ENCODE measurements at regions not wholly inside any gene's neighbourhood (a gene's known extent, or its start where the extent isn't known, plus 50 kb on each side); places are given as distances from the start of the nearest gene placed in this dataset.

DNA sequence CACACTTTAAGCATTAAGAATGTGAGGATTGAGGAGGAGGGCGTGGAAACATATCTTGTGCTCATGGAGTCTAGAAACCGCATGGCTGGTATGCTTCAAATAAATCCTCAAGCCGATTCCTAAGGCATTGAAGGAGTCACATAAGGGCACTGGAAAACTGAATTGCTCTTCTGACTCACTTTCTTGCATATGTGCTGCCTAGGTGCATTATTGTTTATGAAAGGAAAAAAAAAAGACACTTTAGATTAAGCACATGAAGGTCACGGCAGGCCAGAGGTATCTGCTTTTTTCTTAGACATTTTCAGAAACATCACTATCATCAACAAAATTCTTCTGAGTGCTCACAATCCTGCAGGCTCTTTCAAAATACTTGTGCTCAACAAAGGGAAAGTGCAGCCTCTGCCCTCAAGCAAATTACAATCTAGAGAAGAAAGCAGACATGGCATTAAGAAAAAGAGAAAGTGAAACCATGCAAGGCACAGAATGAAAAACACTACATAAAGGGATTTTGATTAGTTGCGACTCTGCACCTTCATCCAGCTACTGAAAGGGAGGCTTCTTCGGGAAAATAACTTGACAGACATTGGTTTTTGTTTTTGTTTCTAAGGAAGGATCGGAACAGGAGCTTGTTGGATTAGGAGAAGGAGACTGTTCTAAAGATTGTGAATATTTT lies 2117.6 kb downstream of the MAT2B start:
- H3K4me3 Mint-ChIP-seq = no peak overlapping the region
- H3K27me3 Mint-ChIP-seq (ENCODE audit: low read depth in 2 of 2) = no peaks in the 10 kb centered on the region
- WGBS (ENCODE audit: insufficient coverage) = 87% methylated on average over 7 of the region's 7 CpGs
- ATAC-seq (no peak), DNase-seq (no peak)
- H3K27ac ChIP-seq (ENCODE audit: low read length) = no peak overlapping the region
- no peaks in the 10 kb centered on the region for H3K9me3 ChIP-seq (ENCODE audit: control insufficient read depth, insufficient read depth, low read length)
- no peaks in the 10 kb centered on the region for H3K36me3 Mint-ChIP-seq
- TF ChIP-seq, protein P1, sequence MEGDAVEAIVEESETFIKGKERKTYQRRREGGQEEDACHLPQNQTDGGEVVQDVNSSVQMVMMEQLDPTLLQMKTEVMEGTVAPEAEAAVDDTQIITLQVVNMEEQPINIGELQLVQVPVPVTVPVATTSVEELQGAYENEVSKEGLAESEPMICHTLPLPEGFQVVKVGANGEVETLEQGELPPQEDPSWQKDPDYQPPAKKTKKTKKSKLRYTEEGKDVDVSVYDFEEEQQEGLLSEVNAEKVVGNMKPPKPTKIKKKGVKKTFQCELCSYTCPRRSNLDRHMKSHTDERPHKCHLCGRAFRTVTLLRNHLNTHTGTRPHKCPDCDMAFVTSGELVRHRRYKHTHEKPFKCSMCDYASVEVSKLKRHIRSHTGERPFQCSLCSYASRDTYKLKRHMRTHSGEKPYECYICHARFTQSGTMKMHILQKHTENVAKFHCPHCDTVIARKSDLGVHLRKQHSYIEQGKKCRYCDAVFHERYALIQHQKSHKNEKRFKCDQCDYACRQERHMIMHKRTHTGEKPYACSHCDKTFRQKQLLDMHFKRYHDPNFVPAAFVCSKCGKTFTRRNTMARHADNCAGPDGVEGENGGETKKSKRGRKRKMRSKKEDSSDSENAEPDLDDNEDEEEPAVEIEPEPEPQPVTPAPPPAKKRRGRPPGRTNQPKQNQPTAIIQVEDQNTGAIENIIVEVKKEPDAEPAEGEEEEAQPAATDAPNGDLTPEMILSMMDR (IDR thresholded peaks at IDR 0.05) = no peak
- H3K9me3 Mint-ChIP-seq = peaks cover 13 to 14% of the 10 kb centered on the region in 2 donors
- intact Hi-C loops (cut with micrococcal nuclease) = no loop called here
- H3K4me1 ChIP-seq (ENCODE audit: control insufficient read depth, insufficient read depth, low read length) = no peaks in the 10 kb centered on the region
- no peak overlapping the region for H3K4me3 ChIP-seq (ENCODE audit: low read length)
- H3K4me1 Mint-ChIP-seq = no peaks in the 10 kb centered on the region
- H3K27ac Mint-ChIP-seq = no peak overlapping the region
- no peaks in the 10 kb centered on the region for H3K36me3 ChIP-seq (ENCODE audit: control insufficient read depth, insufficient read depth, low read length)
- no peaks in the 10 kb centered on the region for H3K27me3 ChIP-seq (ENCODE audit: control insufficient read depth, insufficient read depth, low read length)

DNA sequence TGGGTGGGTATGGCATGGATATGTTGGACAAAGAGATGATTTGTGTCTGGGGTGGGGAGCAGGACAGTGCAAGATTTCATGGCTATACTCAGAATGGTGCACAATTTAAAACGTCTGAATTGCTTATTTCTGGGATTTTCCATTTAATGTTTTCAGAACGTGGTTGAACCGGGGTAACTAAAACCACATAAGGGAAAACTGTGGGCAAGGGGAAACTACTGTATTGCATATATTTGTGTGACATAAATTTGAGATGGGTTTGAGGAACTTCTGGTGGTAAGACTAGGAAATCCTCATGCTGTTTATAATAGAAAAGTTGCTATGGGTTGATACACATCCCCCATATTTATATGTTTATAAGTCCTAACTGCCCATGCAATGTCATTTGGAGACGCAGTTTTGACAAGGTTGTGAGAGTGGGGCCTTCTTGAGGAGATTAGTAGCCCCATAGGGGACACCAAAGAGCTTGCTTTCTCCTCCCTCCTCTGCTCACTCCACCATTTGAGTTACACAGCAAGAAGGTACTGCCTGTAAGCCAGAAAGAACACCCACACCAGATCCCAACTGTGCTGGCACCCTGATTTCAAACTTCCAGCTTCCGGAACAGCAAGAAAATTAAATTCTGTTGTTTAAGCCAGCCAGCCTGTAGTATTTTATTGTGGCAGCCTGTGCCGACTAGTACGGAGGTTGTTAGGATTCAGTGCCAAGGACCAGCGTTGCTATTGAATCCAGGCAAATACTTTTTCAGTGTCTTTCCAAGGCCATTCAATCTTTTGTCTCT lies 2118.9 kb downstream of the MAT2B start:
- Histone ChIP-seq H3K27ac (ENCODE audit: low read length) (no peak overlapping the region), H3K27me3 (ENCODE audit: control insufficient read depth, insufficient read depth, low read length) (no peaks in the 10 kb centered on the region), H3K4me1 (ENCODE audit: control insufficient read depth, insufficient read depth, low read length) (no peaks in the 10 kb centered on the region), H3K36me3 (ENCODE audit: control insufficient read depth, insufficient read depth, low read length) (no peaks in the 10 kb centered on the region), H3K9me3 (ENCODE audit: control insufficient read depth, insufficient read depth, low read length) (no peaks in the 10 kb centered on the region), H3K4me3 (ENCODE audit: low read length) (no peak overlapping the region)
- Mint-ChIP-seq H3K4me1 (no peaks in the 10 kb centered on the region), H3K27ac (no peak overlapping the region), H3K36me3 (no peaks in the 10 kb centered on the region), H3K27me3 (ENCODE audit: low read depth in 2 of 2) (no peaks in the 10 kb centered on the region), H3K4me3 (no peak overlapping the region), H3K9me3 (peaks cover 14 to 17% of the 10 kb centered on the region in 2 donors)
- 61% methylated on average over 7 of the region's 8 CpGs for WGBS (ENCODE audit: insufficient coverage)
- no peak for DNase-seq
- TF ChIP-seq, protein P1 (IDR thresholded peaks at IDR 0.05) = no peak
- intact Hi-C loops (cut with micrococcal nuclease) = no loop called here
- ATAC-seq = no peak

DNA sequence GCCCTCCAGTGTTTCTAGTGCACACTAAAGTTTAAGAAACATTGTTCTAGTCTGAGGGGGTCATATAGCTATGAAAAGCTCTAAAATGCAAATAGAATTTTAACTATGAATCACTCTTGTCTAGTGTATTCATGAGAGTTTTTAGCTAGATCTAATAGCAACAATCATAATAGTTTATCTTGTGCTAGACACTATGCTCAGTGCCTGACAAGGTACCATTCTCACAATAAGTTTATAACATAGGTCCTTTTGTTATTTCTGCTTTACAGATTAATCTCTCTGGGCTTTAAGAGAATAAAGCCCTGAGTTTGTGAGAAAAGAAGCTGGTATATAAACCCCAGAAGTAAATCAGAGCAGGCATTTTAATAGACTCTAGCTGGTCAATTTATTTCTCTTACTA lies 2120.7 kb downstream of the MAT2B start:
- no peak overlapping the region for H3K4me3 Mint-ChIP-seq
- DNase-seq (no peak), ATAC-seq (no peak)
- TF ChIP-seq, protein P1 (IDR thresholded peaks at IDR 0.05) = no peak
- no peaks in the 10 kb centered on the region for H3K36me3 Mint-ChIP-seq
- intact Hi-C loops (cut with micrococcal nuclease) = no loop called here
- no peaks in the 10 kb centered on the region for H3K36me3 ChIP-seq (ENCODE audit: control insufficient read depth, insufficient read depth, low read length)
- H3K27ac Mint-ChIP-seq = no peak overlapping the region
- H3K27me3 ChIP-seq (ENCODE audit: control insufficient read depth, insufficient read depth, low read length) = no peaks in the 10 kb centered on the region
- no peaks in the 10 kb centered on the region for H3K9me3 ChIP-seq (ENCODE audit: control insufficient read depth, insufficient read depth, low read length)
- H3K9me3 Mint-ChIP-seq = peaks cover 12 to 13% of the 10 kb centered on the region in 2 donors
- no peaks in the 10 kb centered on the region for H3K4me1 Mint-ChIP-seq
- H3K27me3 Mint-ChIP-seq (ENCODE audit: low read depth in 2 of 2) = no peaks in the 10 kb centered on the region
- H3K4me3 ChIP-seq (ENCODE audit: low read length) = no peak overlapping the region
- H3K4me1 ChIP-seq (ENCODE audit: control insufficient read depth, insufficient read depth, low read length) = no peaks in the 10 kb centered on the region
- H3K27ac ChIP-seq (ENCODE audit: low read length) = no peak overlapping the region

Measured in natural killer cell (primary cell).